Right ventricle myocardium inferior (tissue), 1 donor: ENCODE measurements at regions not wholly inside any gene's neighbourhood (a gene's known extent, or its start where the extent isn't known, plus 50 kb on each side); places are given as distances from the start of the nearest gene placed in this dataset.

Experiments used
- ATAC-seq: fragments of 200-7000 bp; cut with Tn5 transposase; one replicate; pipeline ENCODE4 v1.9.1; 2020; ENCODE audit warnings: mild to moderate bottlenecking, moderate library complexity
- DNase-seq: peaks from one replicate; pipeline ENCODE4 v3.0.0; 2021; ENCODE audit errors: missing footprints
- intact Hi-C: fragments of 100-400 bp; cut with DNase I; formaldehyde crosslinking; loops from one replicate; pipeline ENCODE4 v1.11.0; 2022
- donor health status: DM: no; HTN: yes; CAD: no; lungs with severe emphysema.

DNA sequence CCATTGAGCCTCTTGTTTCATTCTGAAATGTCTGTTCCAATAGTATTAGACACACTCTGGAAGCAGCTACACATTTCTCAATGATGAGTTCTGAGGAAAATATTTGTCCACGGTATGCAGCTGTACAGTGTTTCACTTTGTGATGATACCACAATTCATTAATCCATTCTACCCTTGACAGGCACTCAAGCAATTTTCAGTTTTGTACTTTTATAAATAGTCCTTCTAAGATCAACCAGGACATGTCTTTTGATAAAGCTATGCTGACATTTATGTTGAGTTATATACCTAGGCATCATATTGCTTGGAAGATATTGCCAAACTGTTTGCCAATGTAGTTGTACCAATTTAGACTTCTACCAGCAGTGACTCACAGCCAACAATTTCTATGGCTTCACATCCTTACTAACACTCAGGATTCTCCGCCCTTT, 165.1 kb upstream of the COL8A1 start:
- no peak for ATAC-seq
- intact Hi-C loops, result no loop called here
- DNase-seq, result no peak

- intact Hi-C loops, result no loop called here
- ATAC-seq, result peak; percentile 73
Measured at GRCh38 chr3:99472385-99472784, 166.0 kb upstream of the COL8A1 start.

GRCh38 chr3:99471353-99472323, 166.8 kb upstream of the COL8A1 start:
- ATAC-seq (peak; percentile 87), DNase-seq (peak; percentile 61)
- intact Hi-C loops, result no loop called here

More at GRCh38 chr3:99472385-99472784, 166.0 kb upstream of the COL8A1 start:
- no peak for DNase-seq

GRCh38 chr3:99470841-99471240, 167.6 kb upstream of the COL8A1 start:
- DNase-seq (no peak), ATAC-seq (no peak)
- intact Hi-C loops, result no loop called here

- ATAC-seq, result no peak
Measured at GRCh38 chr3:99468918-99469317, 169.5 kb upstream of the COL8A1 start.

GRCh38 chr3:99467420-99467819, 171.0 kb upstream of the COL8A1 start:
- intact Hi-C loops, result no loop called here
- no peak for ATAC-seq
- no peak for DNase-seq

More at GRCh38 chr3:99468918-99469317, 169.5 kb upstream of the COL8A1 start:
- intact Hi-C loops, result no loop called here
- DNase-seq, result no peak

DNA sequence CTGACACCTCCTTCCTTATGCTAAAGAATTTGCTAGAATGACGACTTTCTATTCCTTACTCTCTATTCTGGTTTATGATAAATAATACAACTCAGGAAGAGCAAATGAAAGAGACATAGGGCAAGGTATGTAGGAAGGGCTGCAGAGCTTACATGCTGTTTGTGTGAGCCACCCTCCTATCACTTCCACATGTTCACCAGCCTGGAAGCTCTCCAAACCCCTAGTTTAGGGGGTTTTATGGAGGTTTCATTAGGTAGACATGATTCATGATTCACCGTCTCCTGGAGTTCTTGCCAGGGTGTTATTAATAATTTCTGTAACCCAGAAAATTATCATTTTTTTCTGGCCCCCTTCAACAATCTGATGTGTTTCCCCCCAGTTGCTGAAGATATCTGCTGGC, 172.1 kb upstream of the COL8A1 start:
- ATAC-seq (no peak), DNase-seq (no peak)
- intact Hi-C loops, result no loop called here

DNA sequence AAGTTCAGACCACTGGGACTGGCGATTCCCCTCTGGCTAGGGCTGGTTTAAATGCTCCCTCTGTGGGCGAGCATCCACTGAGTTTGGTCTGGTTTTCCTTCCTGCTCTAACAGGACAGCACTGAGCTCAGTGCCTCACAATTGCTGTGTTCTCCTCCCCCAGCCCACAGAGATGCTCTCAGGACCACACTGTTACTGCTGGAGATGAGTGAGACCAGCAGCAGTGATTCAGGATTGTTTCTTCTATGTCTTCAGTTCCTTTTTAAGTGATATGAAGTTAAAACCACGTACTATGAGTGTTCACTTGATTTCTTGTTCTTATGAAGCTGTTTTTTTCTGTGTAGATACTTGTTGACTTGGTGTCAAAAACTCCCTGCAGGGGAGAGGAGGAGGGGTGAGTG, 180.4 kb upstream of the COL8A1 start:
- intact Hi-C loops, result no loop called here
- ATAC-seq (no peak), DNase-seq (no peak)

DNA sequence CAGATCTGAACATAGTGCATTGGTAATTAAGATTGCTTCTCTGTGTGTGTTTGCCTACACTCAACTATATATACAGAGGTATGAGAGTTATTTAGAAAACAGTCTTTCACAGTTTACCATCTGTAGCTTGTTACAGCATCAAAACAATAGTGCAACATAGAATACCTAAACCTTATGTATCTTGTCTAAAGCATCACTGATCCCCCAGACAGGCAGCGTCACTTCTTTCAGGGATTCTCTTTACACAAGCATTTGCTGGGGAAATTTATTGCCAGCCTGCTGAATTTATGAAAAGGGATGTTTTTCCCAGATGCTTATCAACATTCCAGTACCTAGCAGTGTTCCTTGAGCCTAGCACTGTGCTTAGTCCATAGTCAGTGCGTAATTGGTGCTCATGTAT, 195.8 kb upstream of the COL8A1 start:
- intact Hi-C loops, result no loop called here
- ATAC-seq (no peak), DNase-seq (no peak)

DNA sequence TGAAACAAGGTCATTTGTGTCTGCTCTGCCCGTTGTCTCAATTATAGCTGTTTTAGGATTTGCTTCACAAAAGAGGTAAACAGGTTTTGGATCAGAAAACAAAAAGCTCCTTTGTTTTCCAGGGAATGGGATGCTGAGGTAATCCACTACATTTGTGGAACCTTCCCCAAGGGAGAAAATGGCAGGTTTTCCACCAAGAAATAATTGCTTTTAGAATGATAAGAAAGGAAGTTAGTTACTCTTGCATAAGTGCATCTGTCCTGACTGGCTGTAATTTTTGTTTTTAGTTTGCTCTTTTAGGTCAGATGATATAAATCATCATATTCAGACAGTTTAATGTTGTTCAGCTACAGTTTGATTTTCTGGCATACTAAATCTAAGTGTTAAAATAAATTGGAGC, 198.5 kb upstream of the COL8A1 start:
- intact Hi-C loops, result no loop called here
- ATAC-seq (peak; percentile 77), DNase-seq (no peak)

DNA sequence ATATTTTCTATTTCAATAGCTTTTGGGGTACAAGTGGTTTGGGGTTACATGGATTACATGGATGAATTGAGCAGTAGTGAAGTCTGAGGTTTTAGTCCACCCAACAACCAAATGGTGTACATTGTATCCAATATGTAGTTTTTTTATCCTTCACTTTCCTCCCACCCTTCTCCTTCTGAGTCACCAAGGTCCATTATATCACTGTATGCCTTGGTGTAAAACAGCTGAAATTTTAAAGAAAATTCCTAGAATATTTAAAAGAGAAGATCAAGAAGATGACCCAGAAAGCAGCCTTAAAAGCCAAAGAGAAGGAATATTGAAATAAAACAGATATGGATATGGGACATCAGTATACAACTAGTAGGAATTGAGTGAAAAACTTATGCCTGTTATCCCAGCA, 204.2 kb upstream of the COL8A1 start:
- ATAC-seq (no peak), DNase-seq (no peak)
- intact Hi-C loops, result no loop called here

DNA sequence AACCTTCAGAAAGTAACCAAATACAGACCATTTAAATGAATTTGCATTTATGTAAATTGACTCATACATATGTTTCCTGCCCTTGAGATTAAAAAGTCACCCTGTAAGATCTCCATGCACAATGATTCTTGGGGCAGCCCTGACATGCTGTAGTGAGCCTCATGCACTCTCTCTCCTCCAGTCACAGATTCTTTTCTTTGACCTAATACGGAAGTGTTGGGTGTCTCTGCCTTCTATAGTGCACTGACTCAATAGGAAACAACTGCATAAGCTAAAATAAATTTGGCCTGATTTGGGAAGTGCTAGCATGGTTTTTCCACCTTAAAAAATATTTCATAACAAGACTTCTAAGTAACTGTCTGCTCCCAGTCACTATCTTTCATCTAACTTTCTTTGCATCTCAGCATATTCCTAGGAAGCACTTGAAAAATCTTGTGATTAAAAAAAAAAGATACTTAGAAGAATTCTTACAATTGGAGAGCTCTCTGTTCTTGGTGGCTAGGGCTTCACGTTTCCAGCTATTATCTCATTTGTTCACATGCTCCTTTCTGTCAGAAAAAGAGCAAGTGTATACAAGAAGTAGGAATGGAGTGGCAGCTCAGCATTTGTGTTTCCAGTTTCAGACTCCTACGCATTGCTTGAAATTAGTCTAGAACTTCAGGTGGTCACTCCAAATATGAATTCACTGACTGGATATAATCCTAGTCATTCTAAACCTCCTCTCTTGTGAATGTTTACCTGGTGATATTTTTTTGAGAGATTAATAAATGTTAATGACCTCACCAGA, 207.9 kb upstream of the COL8A1 start:
- ATAC-seq (no peak), DNase-seq (no peak)
- intact Hi-C loops, result no loop called here

DNA sequence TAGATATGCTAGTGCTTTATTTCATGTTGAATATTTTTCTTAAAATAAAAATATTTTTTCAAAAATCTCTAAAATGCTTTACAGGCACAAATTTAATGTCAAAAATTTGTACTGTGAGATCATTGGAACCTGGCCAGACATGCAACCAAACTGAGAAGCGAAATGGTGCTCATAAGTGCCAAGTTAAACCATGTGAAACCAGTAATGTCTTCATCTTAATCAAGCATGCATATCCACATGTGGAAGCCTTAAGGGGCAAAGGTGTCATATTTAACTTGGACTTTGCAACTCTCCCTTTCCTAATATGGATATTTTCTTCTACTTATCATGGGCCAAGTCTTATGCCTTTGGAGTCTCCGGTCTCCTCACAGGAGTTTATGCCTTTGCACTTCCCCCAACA, 208.9 kb upstream of the COL8A1 start:
- intact Hi-C loops, result no loop called here
- DNase-seq (no peak), ATAC-seq (no peak)

DNA sequence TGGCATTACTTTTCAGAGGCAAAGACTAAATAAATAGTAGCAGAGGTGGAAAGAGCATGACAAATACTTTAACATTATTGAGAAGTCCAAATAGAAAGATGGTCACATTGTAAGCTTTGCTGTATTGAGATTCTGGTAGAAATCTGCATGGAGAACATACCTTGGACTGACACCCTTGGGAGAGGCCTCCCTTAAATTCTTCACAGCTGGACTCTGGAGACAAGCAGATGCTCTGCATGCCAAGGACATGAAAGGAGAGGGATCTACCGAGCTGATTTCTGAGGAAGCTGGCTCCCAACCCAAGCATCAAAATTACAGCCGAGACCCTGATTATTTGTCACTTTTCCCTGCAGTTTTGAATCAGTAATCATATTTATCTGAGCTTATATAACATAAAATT, 212.5 kb upstream of the COL8A1 start:
- ATAC-seq (no peak), DNase-seq (no peak)
- intact Hi-C loops, result no loop called here

DNA sequence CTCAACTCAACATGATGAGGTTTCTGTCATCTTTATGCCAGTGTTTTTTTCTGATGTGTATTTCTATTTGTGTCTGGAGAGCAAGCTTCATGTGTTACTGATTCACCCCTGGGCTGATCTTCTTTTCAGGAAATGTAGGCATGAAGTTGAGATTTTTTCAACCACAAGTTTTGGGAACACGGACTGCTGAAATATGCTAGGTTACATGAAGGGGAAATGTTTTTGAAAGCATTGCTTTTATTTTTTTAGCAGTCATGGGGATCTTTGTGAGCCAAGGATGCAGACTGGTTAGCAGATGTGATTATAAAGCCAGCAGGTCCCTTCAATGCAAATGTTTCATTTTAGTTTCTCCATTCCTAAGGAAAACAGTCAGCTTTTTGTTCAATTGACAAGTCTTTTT, 219.3 kb upstream of the COL8A1 start:
- ATAC-seq, result no peak
- intact Hi-C loops, result no loop called here
- DNase-seq, result no peak

DNA sequence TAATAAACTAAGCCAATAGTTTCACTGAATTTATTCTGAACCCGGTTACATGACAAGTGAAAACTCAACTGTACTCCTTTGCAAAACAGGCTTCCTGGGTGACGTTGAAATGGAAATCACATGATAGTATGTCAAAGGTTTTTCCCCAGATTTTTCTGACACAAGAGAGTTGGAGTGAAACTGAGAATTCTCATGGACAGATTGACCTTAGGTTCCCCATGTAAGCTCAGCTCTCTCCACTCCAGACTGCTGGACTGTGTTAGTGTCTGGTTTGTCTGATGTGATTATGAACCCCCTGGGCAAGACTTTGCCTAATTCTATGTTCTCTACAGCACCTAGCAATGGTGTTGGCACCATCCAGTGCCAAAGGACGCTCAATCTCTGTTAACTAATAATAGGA, 219.7 kb upstream of the COL8A1 start:
- ATAC-seq (no peak), DNase-seq (no peak)
- intact Hi-C loops, result no loop called here

DNA sequence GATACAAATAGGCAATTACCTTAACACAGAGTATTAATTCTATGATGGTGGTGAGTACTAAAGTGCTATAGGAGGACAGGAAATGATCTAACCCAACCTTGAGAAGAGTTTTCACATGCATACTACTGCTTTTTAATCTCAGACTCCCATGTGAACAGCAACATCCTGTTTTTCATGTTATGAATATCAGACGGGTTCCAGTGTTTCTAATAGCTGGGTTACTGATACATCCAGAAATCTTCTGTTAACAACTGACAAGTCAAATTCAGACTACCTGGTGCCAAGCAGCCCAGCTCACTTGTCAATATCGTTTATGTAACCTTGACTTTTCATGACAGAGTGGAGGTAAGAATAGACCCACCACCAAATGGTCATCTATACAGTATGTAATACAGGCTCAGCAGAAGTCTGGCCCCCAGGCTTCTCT, 220.2 kb upstream of the COL8A1 start:
- DNase-seq (no peak), ATAC-seq (no peak)
- intact Hi-C loops, result no loop called here

DNA sequence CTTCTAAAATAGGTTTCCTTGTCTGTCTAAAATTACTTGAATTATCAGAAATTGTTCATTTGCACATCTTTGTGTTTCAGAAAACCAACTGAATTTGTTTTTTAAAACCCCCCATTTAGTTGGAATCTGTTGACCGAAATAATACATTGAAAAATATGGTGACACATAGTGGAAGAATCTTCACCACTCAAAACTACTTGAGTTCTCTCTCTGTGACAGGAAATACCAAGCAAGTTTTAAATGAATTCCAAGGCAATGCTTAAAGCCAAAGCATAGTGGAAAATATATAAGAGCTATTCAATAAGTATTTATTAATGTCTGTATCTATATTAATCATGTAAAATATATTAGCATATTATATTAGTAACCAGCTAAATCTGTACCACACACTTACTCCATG, 224.9 kb upstream of the COL8A1 start:
- intact Hi-C loops, result no loop called here
- DNase-seq, result no peak
- no peak for ATAC-seq

DNA sequence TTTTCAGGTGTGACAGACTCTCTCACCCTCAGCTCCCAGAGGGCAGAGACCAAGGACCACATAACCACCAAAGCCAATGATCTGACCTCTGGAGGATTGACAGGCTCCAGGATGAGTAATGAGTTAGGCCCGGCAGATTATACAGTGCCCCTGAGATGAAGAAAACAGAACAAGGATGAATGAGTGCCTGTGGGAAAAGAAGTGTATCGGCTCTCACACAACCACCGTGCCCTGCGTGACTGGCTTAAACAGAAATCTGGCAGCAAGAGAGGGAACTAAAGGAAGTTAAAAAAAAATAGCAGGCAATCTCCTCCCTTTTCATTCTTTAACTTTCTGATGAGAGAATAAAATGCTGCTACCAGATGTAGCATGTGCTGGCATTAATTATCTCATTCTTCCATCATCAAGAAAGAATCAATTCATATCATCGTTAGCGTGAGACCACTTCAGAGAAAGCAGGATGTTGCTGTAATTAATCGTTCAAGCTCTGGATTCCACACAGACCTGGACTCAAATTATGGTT, 227.5 kb upstream of the COL8A1 start:
- DNase-seq, result no peak
- intact Hi-C loops, result no loop called here
- no peak for ATAC-seq

DNA sequence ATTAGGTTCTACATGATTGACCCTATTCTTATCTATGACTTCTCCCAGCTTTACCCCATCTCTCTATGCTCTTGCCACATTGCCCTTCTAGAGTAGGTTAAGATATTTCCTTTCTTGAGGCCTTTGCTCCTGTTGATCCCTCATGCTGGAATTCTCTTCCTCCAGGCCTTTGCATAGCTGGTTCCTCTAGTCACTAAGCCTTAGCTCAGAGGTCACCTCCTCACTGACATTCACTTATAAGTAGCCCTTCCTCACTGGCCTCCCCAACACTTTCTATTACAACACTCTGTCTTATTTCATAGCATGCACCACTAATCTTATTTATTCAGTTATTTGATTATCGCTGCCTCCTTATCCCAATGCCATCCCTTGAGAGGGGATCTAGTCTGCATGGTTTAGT, 228.4 kb upstream of the COL8A1 start:
- ATAC-seq, result no peak
- no peak for DNase-seq
- intact Hi-C loops, result no loop called here
